ENCODE measurements at regions not wholly inside any gene's neighbourhood (a gene's known extent, or its start where the extent isn't known, plus 50 kb on each side); places are given as distances from the start of the nearest gene placed in this dataset.

DNA sequence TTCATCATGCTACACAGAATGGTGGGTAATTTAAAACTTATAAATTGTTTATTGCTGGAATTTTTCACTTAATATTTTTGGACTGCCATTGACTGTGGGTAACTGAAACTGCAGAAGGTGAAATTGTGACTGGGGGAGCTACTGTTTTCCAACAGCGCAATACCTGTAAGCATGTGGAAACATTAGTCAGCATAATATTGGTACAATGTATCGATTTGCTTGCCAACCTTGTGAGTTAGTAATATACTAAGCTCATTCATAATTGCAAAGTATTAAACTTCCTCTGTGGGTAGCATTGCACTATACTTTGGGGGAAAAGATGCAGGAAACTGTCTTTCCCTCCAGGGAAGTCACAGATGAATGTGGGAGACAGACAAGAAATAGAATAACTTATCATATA lies 766.5 kb downstream of the HDGFL1 start:
- no peak for DNase-seq
- intact Hi-C loops (cut with DNase I) = no loop called here
- Histone ChIP-seq H3K27me3 (ENCODE audit: control insufficient read depth, insufficient read depth) (no peaks in the 10 kb centered on the region), H3K9me3 (ENCODE audit: control insufficient read depth, low read length) (no peaks in the 10 kb centered on the region), H3K4me3 (ENCODE audit: low read length) (no peak overlapping the region), H3K27ac (ENCODE audit: low read length) (no peak overlapping the region), H3K4me1 (ENCODE audit: control insufficient read depth, insufficient read depth, low read length) (peaks cover 2% of the 10 kb centered on the region)
- no peak for ATAC-seq
- WGBS = 96% methylated on average over 2 of the region's 2 CpGs

DNA sequence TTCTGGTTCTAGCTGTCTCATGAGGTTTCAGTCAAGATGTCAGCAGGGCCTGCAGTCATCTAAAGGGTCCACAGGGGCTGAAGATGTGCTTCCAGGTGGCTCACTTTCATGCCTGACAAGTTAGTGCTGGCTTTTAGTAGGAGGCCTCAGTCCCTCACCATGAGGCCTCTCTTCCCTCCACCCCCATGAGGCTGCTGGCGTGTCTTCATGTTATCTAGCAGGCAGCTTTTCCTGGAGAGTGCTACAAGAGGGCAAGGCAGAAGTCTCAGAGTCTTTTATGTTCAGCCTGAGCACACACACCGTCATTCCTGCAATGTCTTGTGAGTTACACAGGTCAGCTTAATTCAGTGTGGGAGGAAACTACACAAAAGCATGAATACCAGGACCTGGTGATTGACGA lies 769.9 kb downstream of the HDGFL1 start:
- Histone ChIP-seq H3K9me3 (ENCODE audit: control insufficient read depth, low read length) (no peaks in the 10 kb centered on the region), H3K27ac (ENCODE audit: low read length) (no peak overlapping the region), H3K4me3 (ENCODE audit: low read length) (no peak overlapping the region), H3K27me3 (ENCODE audit: control insufficient read depth, insufficient read depth) (no peaks in the 10 kb centered on the region), H3K4me1 (ENCODE audit: control insufficient read depth, insufficient read depth, low read length) (no peaks in the 10 kb centered on the region)
- DNase-seq (no peak), ATAC-seq (no peak)
- WGBS = 82% methylated on average over 3 of the region's 3 CpGs
- intact Hi-C loops (cut with DNase I) = no loop called here

DNA sequence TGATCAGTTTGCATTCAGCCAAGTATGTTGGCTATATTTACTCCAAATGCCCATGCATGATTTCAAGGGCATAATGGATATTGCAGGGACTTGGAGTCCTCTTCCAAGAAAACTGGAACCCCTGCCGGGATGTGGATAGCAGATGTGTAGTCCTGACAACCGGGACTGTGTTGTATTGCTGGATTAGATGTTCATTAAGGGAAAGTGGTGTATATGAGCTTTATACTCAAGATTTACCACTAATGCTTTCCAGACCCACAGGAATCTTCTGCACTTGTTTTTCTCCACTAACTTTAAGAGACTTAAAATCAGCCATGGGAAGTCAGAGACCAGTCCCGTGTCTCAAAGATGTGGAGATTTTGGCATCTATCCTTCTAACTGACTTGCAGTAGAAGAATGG lies 770.9 kb downstream of the HDGFL1 start:
- Histone ChIP-seq H3K27me3 (ENCODE audit: control insufficient read depth, insufficient read depth) (no peaks in the 10 kb centered on the region), H3K9me3 (ENCODE audit: control insufficient read depth, low read length) (no peaks in the 10 kb centered on the region), H3K4me1 (ENCODE audit: control insufficient read depth, insufficient read depth, low read length) (no peaks in the 10 kb centered on the region), H3K4me3 (ENCODE audit: low read length) (no peak overlapping the region), H3K27ac (ENCODE audit: low read length) (no peak overlapping the region)
- ATAC-seq (no peak), DNase-seq (no peak)
- 78% methylated on average over 3 of the region's 3 CpGs for WGBS
- intact Hi-C loops (cut with DNase I) = no loop called here

DNA sequence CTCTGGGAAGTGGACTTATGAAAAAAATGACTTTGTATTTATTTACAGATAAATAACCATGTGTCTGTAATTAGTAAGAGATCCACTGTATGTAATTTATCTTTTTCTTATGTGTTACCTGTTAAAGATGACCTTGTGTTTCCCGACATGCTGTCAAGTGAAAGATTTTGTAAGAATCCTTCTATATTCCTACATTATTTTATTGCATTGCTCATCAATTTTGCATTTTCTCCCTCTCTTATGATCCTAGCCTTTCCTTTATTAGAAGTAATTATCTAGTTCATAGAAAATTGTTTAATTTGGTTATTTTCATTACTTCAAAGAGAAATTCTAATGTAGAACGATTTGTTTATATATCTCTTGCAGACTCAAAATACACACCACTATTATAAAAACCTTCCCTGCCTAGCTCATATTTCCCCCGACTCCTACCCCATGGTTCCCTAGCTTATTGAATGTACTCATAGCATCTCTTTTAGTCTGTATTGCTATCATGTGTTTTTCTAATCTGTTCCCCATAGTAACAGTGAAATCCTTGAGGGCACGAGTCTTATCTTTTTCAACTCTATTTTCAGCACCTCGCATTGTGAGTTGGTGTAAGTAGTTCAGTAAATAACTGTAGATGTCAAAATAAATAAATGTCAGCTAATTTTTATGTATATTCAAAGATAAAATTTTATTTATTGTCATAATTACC lies 774.4 kb downstream of the HDGFL1 start:
- Histone ChIP-seq H3K27me3 (ENCODE audit: control insufficient read depth, insufficient read depth) (no peaks in the 10 kb centered on the region), H3K4me3 (ENCODE audit: low read length) (no peak overlapping the region), H3K4me1 (ENCODE audit: control insufficient read depth, insufficient read depth, low read length) (no peaks in the 10 kb centered on the region), H3K9me3 (ENCODE audit: control insufficient read depth, low read length) (no peaks in the 10 kb centered on the region), H3K27ac (ENCODE audit: low read length) (no peak overlapping the region)
- WGBS = 60% methylated on average over 5 of the region's 5 CpGs
- ATAC-seq = peak in 1 of 2 donors; percentile 63
- DNase-seq = no peak
- intact Hi-C loops (cut with DNase I) = no loop called here

DNA sequence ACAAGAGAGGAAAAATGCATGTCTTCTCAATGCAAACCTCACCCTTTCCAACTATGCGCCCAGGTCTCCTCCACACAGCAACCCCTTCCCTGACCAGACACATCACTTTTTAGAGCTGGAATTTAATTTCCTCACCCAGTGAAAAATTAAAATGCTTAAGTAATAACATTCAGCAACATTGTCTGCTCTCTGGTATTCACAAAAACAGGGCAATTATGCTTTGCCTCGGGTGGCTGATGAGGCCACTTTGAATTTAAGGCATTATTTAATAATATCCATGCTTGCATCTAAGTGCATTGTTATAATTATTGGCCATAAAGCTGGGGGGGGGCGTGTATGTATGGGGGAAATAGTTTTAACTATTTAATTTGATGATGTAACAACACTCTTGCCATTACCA lies 777.8 kb upstream of the NRSN1 start:
- WGBS = 83% methylated on average over 3 of the region's 3 CpGs
- H3K27ac ChIP-seq (ENCODE audit: low read length) = no peak overlapping the region
- intact Hi-C loops (cut with DNase I) = no loop called here
- H3K4me3 ChIP-seq (ENCODE audit: low read length) = no peak overlapping the region
- H3K27me3 ChIP-seq (ENCODE audit: control insufficient read depth, insufficient read depth) = no peaks in the 10 kb centered on the region
- H3K9me3 ChIP-seq (ENCODE audit: control insufficient read depth, low read length) = no peaks in the 10 kb centered on the region
- H3K4me1 ChIP-seq (ENCODE audit: control insufficient read depth, insufficient read depth, low read length) = no peaks in the 10 kb centered on the region
- ATAC-seq (no peak), DNase-seq (no peak)

DNA sequence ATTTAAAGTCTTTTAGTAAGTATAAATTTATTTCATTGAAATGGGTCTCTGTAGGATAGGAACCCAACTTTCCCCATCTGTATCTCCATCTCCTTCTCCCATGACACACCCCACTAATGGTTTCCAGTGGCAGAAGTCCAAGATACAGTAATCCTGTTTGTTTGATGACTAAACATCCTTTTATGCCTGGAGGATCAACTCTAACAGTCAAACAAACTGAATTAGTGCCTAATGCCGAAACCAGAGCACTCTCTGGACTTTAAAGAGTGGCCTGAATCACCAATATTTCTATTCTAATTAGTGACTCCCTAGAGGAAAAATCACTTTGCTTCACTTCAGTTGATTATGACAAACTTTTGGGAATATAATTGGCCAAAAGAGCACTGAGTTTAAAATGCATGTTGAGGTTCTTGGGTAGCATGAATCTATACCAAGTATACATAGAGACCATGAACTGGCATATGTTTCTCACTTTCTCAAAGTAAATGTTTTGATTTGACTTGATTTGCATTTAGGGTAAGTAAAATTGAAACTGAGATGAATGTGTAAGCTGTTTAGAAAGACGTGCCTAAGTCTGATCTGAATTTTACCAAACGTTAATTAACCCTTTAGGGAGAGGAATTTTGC lies 776.4 kb upstream of the NRSN1 start:
- Histone ChIP-seq H3K4me1 (ENCODE audit: control insufficient read depth, insufficient read depth, low read length) (no peaks in the 10 kb centered on the region), H3K4me3 (ENCODE audit: low read length) (no peak overlapping the region), H3K27ac (ENCODE audit: low read length) (no peak overlapping the region), H3K9me3 (ENCODE audit: control insufficient read depth, low read length) (no peaks in the 10 kb centered on the region), H3K27me3 (ENCODE audit: control insufficient read depth, insufficient read depth) (no peaks in the 10 kb centered on the region)
- DNase-seq = no peak
- intact Hi-C loops (cut with DNase I) = no loop called here
- 36% methylated on average over 3 of the region's 3 CpGs for WGBS
- ATAC-seq = no peak

DNA sequence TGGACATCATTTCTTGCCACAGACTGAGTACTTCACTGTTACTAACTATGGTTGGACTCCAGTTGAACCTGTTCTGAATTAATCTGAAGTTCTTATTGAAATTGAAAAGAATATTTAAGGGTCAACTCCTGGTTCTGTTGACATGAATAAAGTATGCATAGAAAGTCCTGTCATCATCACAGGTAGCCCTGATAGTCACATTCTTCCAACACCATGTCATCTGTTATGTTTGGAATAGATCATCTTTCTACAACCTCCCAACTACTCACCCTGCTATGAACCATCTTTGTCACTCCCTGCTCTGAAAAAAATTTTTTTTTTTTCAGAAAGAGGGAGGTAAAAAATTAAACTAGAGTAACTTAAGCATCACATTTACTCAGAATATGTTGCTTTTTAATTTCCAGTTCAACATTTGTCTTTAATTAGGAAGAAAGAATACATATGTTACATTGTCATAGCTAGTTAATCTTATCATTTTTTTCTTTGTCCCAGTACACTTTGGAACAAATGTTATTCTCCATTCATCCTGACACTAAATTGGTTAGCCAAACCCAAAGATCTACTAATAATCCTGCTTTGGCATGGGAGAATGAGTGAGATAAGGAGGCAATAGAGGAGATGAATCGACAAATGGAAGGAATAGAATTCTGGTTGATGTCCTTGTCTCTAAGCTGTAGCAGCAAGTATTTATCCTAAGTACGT lies 775.1 kb upstream of the NRSN1 start:
- H3K27me3 ChIP-seq (ENCODE audit: control insufficient read depth, insufficient read depth) = no peaks in the 10 kb centered on the region
- intact Hi-C loops (cut with DNase I) = no loop called here
- no peak for DNase-seq
- no peak overlapping the region for H3K4me3 ChIP-seq (ENCODE audit: low read length)
- H3K4me1 ChIP-seq (ENCODE audit: control insufficient read depth, insufficient read depth, low read length) = no peaks in the 10 kb centered on the region
- H3K27ac ChIP-seq (ENCODE audit: low read length) = no peak overlapping the region
- no peak for ATAC-seq
- 81% methylated on average over 2 of the region's 2 CpGs for WGBS
- no peaks in the 10 kb centered on the region for H3K9me3 ChIP-seq (ENCODE audit: control insufficient read depth, low read length)

DNA sequence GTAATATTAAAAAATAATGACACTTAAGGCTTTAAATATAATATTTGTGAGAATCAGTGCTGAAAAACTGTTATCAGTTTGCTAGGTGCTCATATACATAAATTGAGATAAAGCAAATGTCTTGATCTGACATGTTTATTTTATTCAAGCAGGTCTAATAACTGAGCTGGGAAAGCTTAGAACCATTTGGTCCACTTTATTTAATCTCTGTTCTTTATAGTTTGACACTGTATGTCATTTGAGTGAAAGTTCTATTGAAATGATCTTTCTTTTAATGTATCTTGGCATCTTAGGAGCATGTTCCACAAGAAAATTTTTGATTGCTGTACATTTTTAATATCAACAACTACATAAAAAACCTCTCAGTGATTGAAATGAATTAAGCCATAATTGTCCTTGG lies 772.0 kb upstream of the NRSN1 start:
- Histone ChIP-seq H3K27me3 (ENCODE audit: control insufficient read depth, insufficient read depth) (no peaks in the 10 kb centered on the region), H3K9me3 (ENCODE audit: control insufficient read depth, low read length) (no peaks in the 10 kb centered on the region), H3K4me3 (ENCODE audit: low read length) (no peak overlapping the region), H3K4me1 (ENCODE audit: control insufficient read depth, insufficient read depth, low read length) (no peaks in the 10 kb centered on the region), H3K27ac (ENCODE audit: low read length) (no peak overlapping the region)
- no peak for DNase-seq
- no peak for ATAC-seq
- intact Hi-C loops (cut with DNase I) = no loop called here

DNA sequence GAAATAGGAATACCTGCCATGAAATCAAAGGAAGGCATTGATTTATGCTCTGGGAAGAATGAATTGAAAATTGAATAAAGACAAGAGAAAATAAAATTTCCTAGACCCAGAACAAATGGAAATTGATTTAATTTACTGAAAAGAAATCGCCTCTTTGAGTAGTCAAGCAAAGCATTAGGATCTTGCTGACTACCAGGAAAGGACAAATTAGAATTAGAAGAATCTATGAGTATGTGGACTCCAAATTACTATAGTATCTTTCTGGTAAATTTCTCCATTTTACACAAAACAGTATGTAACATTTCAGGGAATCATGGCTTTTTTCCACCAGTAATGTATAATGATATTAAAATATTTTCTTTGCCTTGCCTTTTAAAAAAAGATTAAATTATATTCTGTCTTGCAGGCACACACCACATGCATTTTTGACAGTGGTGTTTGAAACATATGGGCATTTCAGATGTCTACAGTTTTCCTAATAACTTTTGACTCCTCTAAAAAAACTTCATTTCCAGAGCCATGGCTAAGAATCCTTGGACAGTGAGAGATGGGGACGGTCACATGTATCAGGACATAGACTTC lies 768.7 kb upstream of the NRSN1 start:
- 32% methylated on average over 2 of the region's 2 CpGs for WGBS
- DNase-seq = no peak

DNA sequence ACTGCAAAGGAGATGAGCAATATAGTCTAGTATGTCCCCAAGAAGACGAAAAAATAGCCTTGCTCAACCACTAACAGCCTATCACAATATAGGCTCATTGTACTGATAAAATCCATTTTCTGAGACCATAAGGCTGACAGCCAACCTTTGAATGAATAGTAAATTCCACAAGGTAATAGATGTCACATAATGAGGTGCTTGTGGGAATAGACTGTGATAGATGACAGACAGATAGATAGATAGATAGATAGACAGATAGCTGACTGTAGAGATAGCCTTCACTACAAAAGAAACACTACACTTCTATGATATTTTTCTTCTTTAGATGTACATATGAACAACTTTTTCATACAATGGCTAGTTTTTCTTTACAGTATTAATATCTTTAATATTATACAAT lies 760.3 kb upstream of the NRSN1 start:
- intact Hi-C loops (cut with DNase I) = no loop called here
- Histone ChIP-seq H3K27ac (ENCODE audit: low read length) (no peak overlapping the region), H3K4me1 (ENCODE audit: control insufficient read depth, insufficient read depth, low read length) (no peaks in the 10 kb centered on the region), H3K9me3 (ENCODE audit: control insufficient read depth, low read length) (no peaks in the 10 kb centered on the region), H3K27me3 (ENCODE audit: control insufficient read depth, insufficient read depth) (no peaks in the 10 kb centered on the region), H3K4me3 (ENCODE audit: low read length) (no peak overlapping the region)
- ATAC-seq = no peak
- DNase-seq = no peak
- 75% methylated on average over 1 of the region's 1 CpG for WGBS

More for the DNA sequence above, 768.7 kb upstream of the NRSN1 start:
- H3K27me3 ChIP-seq (ENCODE audit: control insufficient read depth, insufficient read depth) = no peaks in the 10 kb centered on the region
- intact Hi-C loops (cut with DNase I) = no loop called here
- H3K9me3 ChIP-seq (ENCODE audit: control insufficient read depth, low read length) = no peaks in the 10 kb centered on the region
- no peak overlapping the region for H3K27ac ChIP-seq (ENCODE audit: low read length)
- no peak for ATAC-seq
- no peak overlapping the region for H3K4me3 ChIP-seq (ENCODE audit: low read length)
- H3K4me1 ChIP-seq (ENCODE audit: control insufficient read depth, insufficient read depth, low read length) = no peaks in the 10 kb centered on the region

DNA sequence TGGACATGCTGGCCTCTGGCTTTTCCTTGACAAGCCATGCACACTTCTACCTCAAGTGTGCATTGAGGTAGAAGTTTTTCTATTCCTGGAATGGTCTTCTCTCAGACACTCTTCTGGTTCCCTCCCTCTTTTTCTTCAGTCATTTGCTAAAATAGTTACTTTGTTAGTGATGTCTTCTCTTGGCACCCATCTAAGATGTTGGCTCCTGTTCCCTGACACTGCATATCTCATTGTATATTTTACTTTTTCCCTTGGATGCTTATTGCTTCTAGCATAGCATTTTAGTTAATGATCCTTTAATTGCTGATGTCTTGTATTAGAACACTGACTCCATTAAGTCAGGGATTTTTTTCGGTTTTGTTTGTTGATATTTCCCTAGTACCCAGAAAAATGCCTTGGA lies 758.7 kb upstream of the NRSN1 start:
- H3K27ac ChIP-seq (ENCODE audit: low read length) = no peak overlapping the region
- H3K27me3 ChIP-seq (ENCODE audit: control insufficient read depth, insufficient read depth) = no peaks in the 10 kb centered on the region
- no peaks in the 10 kb centered on the region for H3K9me3 ChIP-seq (ENCODE audit: control insufficient read depth, low read length)
- H3K4me1 ChIP-seq (ENCODE audit: control insufficient read depth, insufficient read depth, low read length) = no peaks in the 10 kb centered on the region
- 83% methylated on average over 1 of the region's 1 CpG for WGBS
- no peak for DNase-seq
- no peak overlapping the region for H3K4me3 ChIP-seq (ENCODE audit: low read length)
- intact Hi-C loops (cut with DNase I) = no loop called here
- ATAC-seq = no peak

Measured in right cardiac atrium (tissue), 5 donors.